ENCODE measurements at regions not wholly inside any gene's neighbourhood (a gene's known extent, or its start where the extent isn't known, plus 50 kb on each side); places are given as distances from the start of the nearest gene placed in this dataset.

DNA sequence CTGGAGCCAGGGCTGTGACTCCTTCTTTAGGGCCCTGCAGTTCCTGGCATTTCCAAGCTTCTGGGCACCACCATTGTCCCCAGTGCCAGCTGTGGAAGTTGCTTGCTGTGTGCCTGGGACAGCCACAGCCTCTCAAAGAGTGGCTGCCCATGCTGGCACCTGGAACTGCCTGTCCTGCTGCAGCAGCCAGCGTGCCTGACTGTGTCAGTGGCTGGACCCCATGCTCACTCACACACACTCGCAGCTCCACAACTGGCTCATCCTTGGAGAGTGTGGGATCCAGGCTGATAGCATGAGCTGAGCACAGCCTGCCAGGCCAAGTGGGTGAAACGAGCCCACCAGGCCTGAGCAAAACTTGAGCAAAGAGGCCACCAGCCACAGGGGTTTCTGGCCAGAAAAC is 1107.6 kb downstream of the C4orf33 start:
- H3K4me3 ChIP-seq, result no peak overlapping the region
- H3K9me3 ChIP-seq, result peaks cover 0 to 24% (median 23%) of the 10 kb centered on the region in 3 donors
- no peaks in the 10 kb centered on the region for H3K27me3 ChIP-seq
- intact Hi-C loops (cut with DNase I), result no loop called here
- WGBS, 2 donors, result 55% methylated on average over 2 of the region's 3 CpGs; no CpG with 5 or more reads in 1 of the 2 donors
- H3K4me1 ChIP-seq, result no peaks in the 10 kb centered on the region
- DNase-seq, result no peak
- TF ChIP-seq, protein P1, sequence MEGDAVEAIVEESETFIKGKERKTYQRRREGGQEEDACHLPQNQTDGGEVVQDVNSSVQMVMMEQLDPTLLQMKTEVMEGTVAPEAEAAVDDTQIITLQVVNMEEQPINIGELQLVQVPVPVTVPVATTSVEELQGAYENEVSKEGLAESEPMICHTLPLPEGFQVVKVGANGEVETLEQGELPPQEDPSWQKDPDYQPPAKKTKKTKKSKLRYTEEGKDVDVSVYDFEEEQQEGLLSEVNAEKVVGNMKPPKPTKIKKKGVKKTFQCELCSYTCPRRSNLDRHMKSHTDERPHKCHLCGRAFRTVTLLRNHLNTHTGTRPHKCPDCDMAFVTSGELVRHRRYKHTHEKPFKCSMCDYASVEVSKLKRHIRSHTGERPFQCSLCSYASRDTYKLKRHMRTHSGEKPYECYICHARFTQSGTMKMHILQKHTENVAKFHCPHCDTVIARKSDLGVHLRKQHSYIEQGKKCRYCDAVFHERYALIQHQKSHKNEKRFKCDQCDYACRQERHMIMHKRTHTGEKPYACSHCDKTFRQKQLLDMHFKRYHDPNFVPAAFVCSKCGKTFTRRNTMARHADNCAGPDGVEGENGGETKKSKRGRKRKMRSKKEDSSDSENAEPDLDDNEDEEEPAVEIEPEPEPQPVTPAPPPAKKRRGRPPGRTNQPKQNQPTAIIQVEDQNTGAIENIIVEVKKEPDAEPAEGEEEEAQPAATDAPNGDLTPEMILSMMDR (IDR thresholded peaks at IDR 0.05), result no peak
- TF ChIP-seq POLR2A (IDR thresholded peaks at IDR 0.05), result no peak
- H3K27ac ChIP-seq, result no peak overlapping the region
- H3K36me3 ChIP-seq, result no peaks in the 10 kb centered on the region

DNA sequence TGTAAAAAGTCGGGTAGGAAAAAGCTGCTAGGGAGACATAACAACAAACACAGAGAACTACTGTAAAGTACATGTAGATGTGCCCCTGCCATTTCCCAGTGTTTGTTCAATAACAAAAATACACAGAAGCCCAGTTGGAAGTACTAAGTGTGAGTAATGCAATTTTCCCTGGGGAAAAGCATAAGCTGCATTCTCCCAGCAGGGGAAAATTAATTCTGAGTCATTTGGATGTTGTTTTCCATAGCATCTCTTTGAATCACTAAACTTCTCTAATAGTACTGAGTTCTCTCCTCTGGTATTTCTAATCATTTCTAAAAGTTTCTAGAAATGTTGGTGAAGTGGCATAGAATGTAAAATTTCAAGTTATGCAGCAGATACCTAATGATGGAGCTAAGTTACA is 1114.9 kb downstream of the C4orf33 start:
- no peak overlapping the region for H3K27ac ChIP-seq
- no peaks in the 10 kb centered on the region for H3K27me3 ChIP-seq
- H3K4me3 ChIP-seq, result no peak overlapping the region
- H3K4me1 ChIP-seq, result no peaks in the 10 kb centered on the region
- TF ChIP-seq, protein P1 (IDR thresholded peaks at IDR 0.05), result no peak
- TF ChIP-seq POLR2A (IDR thresholded peaks at IDR 0.05), result no peak
- 0 to 18% methylated on average over 1 of the region's 1 CpG for WGBS, 2 donors
- H3K36me3 ChIP-seq, result no peaks in the 10 kb centered on the region
- no peak for DNase-seq
- intact Hi-C loops (cut with DNase I), result no loop called here
- H3K9me3 ChIP-seq, result no peaks in the 10 kb centered on the region

DNA sequence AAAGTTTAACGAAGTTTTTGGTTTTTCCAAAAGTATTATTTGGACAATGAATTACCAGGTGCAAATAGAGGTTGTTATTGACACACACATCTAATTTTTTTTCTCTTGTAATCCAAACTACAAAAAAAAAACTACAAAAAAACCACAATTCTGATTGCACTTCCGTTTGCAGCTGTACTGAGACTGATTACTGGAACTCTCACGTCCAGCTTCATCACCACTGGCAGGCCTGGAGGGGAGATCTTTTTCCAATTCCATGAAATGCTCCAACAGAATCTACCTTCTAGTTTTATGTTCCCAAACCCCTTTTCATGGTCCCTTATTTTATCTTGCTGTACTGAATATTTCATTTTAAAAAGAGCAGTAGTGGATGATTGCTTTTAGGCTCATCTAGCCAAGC is 1118.3 kb downstream of the C4orf33 start:
- H3K36me3 ChIP-seq, result no peaks in the 10 kb centered on the region
- intact Hi-C loops (cut with DNase I), result no loop called here
- H3K27ac ChIP-seq, result no peak overlapping the region
- TF ChIP-seq POLR2A (IDR thresholded peaks at IDR 0.05), result no peak
- TF ChIP-seq, protein P1 (IDR thresholded peaks at IDR 0.05), result no peak
- no peak overlapping the region for H3K4me3 ChIP-seq
- no peaks in the 10 kb centered on the region for H3K9me3 ChIP-seq
- 44 to 51% methylated on average over 3 of the region's 3 CpGs for WGBS, 2 donors
- no peaks in the 10 kb centered on the region for H3K4me1 ChIP-seq
- H3K27me3 ChIP-seq, result no peaks in the 10 kb centered on the region
- no peak for DNase-seq

DNA sequence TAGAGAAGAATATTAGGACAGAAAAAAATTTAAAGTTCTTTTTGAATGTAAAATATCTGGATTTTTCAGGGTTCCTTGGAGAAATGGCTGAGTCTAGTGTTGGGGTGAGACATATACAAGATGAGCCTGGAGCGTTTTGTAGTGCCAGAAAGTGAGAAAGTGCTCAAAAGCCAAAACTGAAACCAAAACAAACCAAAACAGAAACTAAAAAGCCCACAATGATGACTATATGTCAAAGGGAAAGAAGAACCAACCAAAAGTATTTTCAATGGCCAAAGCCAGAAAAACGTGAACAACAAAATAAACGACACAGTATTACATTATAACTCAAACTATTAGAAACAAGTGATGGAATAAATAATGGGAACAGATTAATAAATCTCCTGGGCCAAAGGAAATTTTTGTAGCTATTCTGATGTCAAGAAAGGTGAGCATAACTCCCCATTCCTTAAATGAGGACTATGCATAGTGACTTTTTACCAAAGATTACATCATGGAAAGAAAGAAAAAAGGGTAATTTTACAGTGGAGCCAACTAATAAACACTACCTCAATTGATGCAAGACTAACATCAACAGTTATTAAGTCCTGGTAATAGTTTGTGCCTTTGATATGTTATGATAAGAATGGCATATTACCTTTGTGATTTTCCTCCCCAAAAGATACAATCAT is 1137.6 kb downstream of the C4orf33 start:
- H3K9me3 ChIP-seq, result no peaks in the 10 kb centered on the region
- intact Hi-C loops (cut with DNase I), result no loop called here
- H3K27me3 ChIP-seq, result no peaks in the 10 kb centered on the region
- H3K27ac ChIP-seq, result no peak overlapping the region
- no peaks in the 10 kb centered on the region for H3K36me3 ChIP-seq
- no peak overlapping the region for H3K4me3 ChIP-seq
- no peak for DNase-seq
- no peaks in the 10 kb centered on the region for H3K4me1 ChIP-seq
- WGBS, 2 donors, result 45 to 46% methylated on average over 3 of the region's 3 CpGs
- TF ChIP-seq POLR2A (IDR thresholded peaks at IDR 0.05), result no peak
- TF ChIP-seq, protein P1 (IDR thresholded peaks at IDR 0.05), result no peak

DNA sequence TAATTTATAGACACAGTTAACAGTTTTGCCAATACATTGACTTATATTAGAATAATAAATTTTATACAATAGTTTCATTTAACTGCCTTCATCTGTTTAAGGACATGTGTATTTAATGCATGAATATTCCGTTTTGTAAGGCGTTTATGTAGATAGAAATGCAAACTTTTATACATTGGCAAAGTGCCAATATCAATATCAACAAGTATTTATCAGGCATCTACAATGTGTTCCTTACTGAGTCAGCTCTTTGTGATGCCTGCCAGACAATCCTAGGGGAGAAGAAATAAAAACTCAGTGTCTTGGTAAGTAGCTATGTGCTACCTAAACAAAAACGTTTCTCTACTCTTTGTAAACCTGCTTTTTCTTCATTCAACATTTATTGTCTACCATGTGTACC is 1142.2 kb downstream of the C4orf33 start:
- Histone ChIP-seq H3K4me3 (no peak overlapping the region), H3K36me3 (no peaks in the 10 kb centered on the region), H3K27ac (no peak overlapping the region), H3K27me3 (no peaks in the 10 kb centered on the region), H3K9me3 (no peaks in the 10 kb centered on the region), H3K4me1 (no peaks in the 10 kb centered on the region)
- 34 to 44% methylated on average over 3 of the region's 3 CpGs for WGBS, 2 donors
- DNase-seq, result no peak
- TF ChIP-seq, protein P1 (IDR thresholded peaks at IDR 0.05), result no peak
- TF ChIP-seq POLR2A (IDR thresholded peaks at IDR 0.05), result no peak
- intact Hi-C loops (cut with DNase I), result no loop called here
